Esophagus squamous epithelium (tissue), 5 donors: ENCODE measurements at regions not wholly inside any gene's neighbourhood (a gene's known extent, or its start where the extent isn't known, plus 50 kb on each side); places are given as distances from the start of the nearest gene placed in this dataset.

ENCODE experiments used
- DNase-seq: peaks from one replicate; lab custom pipeline; 2025; lab: John Stamatoyannopoulos, UW
- H3K27ac ChIP-seq, 4 donors: fragments of 200-600 bp; sonication (generic); one replicate each; pipeline ENCODE4 v1.5.1; 2016 to 2019; ENCODE audit warnings: mild to moderate bottlenecking in 1 of 4
- H3K27me3 ChIP-seq, 4 donors: fragments of 200-600 bp; sonication (generic); 1 replicate in 3 of 4; 2 replicates in 1 of 4; pipeline versions ENCODE4 v1.5.1 to v1.6.0; 2017 to 2021; ENCODE audit warnings: antibody characterized with exemption in 1 of 4
- H3K36me3 ChIP-seq, 3 donors: fragments of 200-600 bp; sonication (generic); one replicate each; pipeline ENCODE4 v1.5.1; 2016 to 2019
- H3K4me1 ChIP-seq, 3 donors: fragments of 200-600 bp; sonication (generic); one replicate each; pipeline ENCODE4 v1.5.1; 2017 to 2019
- H3K4me3 ChIP-seq, 4 donors: fragments of 200-600 bp; sonication (generic); 1 replicate in 3 of 4; 2 replicates in 1 of 4; pipeline ENCODE4 v1.5.1; 2016 to 2019; ENCODE audit warnings: mild to moderate bottlenecking in 2 of 4, moderate library complexity in 1 of 4
- H3K9me3 ChIP-seq, 3 donors: fragments of 200-600 bp; sonication (generic); one replicate each; pipeline ENCODE4 v1.5.1; 2016 to 2019
- POLR2A ChIP-seq, 4 donors: fragments of 450-650 bp; IDR thresholded peaks; one replicate each; pipeline ENCODE4 v1.6.1; 2017; ENCODE audit warnings: antibody characterized with exemption in 4 of 4, mild to moderate bottlenecking in 4 of 4, moderate library complexity in 3 of 4
- WGBS, 2 donors: methylation state at CpG; one replicate each; pipeline ENCODE4 v1.1.5; 2018; 5-methylcytosine and 5-hydroxymethylcytosine counted together
- intact Hi-C: fragments of 100-400 bp; cut with DNase I; formaldehyde crosslinking; loops from one replicate; pipeline ENCODE4 v1.15.0; 2022
- TF ChIP-seq, protein P1 (sequence below), 6 experiments: fragments of 450-650 bp in 4 of 6; fragments of 200-600 bp in 2 of 6; sonication (generic) in 2 of 6; IDR thresholded peaks; one replicate each; pipeline ENCODE4 v1.5.1; 2016 to 2019; ENCODE audit warnings: antibody characterized with exemption in 6 of 6, mild to moderate bottlenecking in 4 of 6, moderate library complexity in 4 of 6
- donor health status: DM: yes; HTN: yes; CAD: no.

DNA sequence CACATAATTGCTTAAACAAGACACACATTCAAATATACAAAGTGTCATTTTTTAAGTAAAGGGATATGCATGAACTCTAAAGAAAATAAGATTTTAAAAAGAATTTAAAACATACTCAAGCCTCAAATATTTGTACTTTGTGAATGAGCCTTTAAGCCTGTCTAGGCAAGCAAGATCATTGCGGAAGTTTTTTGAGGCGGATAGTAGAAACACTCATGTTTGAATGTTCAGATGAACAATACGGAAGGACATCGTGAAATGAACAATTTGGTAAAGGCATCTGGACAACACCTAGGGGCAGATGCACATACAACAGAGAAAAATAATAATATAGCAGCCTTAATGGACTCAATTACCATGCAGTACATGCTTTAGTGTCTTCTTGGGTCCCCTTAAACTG, 928.9 kb downstream of the TFAP2A start:
- TF ChIP-seq, protein P1, sequence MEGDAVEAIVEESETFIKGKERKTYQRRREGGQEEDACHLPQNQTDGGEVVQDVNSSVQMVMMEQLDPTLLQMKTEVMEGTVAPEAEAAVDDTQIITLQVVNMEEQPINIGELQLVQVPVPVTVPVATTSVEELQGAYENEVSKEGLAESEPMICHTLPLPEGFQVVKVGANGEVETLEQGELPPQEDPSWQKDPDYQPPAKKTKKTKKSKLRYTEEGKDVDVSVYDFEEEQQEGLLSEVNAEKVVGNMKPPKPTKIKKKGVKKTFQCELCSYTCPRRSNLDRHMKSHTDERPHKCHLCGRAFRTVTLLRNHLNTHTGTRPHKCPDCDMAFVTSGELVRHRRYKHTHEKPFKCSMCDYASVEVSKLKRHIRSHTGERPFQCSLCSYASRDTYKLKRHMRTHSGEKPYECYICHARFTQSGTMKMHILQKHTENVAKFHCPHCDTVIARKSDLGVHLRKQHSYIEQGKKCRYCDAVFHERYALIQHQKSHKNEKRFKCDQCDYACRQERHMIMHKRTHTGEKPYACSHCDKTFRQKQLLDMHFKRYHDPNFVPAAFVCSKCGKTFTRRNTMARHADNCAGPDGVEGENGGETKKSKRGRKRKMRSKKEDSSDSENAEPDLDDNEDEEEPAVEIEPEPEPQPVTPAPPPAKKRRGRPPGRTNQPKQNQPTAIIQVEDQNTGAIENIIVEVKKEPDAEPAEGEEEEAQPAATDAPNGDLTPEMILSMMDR (IDR thresholded peaks at IDR 0.05), result no peak
- TF ChIP-seq POLR2A (IDR thresholded peaks at IDR 0.05), result no peak
- no peak overlapping the region for H3K4me3 ChIP-seq
- H3K27ac ChIP-seq, result peak overlapping the region in 2 of 4 donors; percentile 24 to 47
- H3K36me3 ChIP-seq, result no peaks in the 10 kb centered on the region
- intact Hi-C loops, result no loop called here
- WGBS, 2 donors, result 44 to 45% methylated on average over 4 of the region's 4 CpGs
- H3K9me3 ChIP-seq, result no peaks in the 10 kb centered on the region
- no peak for DNase-seq
- peaks cover 3 to 56% (median 5%) of the 10 kb centered on the region in 3 donors for H3K4me1 ChIP-seq
- no peaks in the 10 kb centered on the region for H3K27me3 ChIP-seq

DNA sequence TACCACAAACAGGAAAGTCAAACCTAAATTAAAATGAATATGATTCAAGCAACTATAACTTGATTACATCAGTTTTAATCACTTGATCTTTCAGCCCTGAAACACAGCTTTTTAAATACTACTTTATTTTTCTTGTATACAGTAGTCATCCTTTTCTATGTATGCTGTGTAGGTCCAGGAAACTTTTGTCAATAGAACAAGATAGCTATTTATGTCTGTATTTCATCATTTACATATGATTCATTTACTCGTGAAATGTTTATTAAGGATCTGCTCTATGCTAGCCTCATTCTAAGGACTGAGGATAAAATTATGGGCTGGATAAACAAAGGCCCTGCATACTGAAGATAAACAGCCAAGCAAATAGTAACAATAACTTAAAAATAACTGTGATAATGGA, 930.2 kb downstream of the TFAP2A start:
- WGBS, 2 donors, result 25 to 29% methylated on average over 1 of the region's 1 CpG
- intact Hi-C loops, result no loop called here
- no peak for DNase-seq

DNA sequence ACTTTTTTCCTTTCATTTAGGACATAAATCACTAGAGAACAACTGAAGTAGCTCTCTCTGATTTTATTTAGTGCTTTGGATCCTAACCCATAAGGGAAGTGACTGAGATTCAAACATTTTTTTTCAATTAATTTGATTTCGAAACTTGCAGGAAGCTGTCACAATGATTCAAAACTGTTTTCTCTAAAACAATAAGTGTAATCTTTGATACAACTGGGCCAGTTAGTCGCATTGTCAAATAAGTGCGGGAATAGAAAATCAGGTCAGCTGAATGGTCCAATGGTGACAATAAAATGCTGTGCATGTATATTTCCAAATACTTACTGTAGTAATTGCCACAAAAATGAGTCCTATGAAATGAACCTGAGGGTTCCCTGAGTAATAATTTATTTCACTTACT, 930.8 kb downstream of the TFAP2A start:
- 44 to 61% methylated on average over 3 of the region's 3 CpGs for WGBS, 2 donors
- Histone ChIP-seq H3K27me3 (no peaks in the 10 kb centered on the region), H3K9me3 (no peaks in the 10 kb centered on the region), H3K36me3 (no peaks in the 10 kb centered on the region), H3K4me3 (no peak overlapping the region), H3K4me1 (peaks cover 3 to 56% (median 5%) of the 10 kb centered on the region in 3 donors), H3K27ac (no peak overlapping the region)
- TF ChIP-seq POLR2A (IDR thresholded peaks at IDR 0.05), result no peak
- TF ChIP-seq, protein P1 (IDR thresholded peaks at IDR 0.05), result no peak
- intact Hi-C loops, result no loop called here
- DNase-seq, result no peak

More for the DNA sequence above, 930.2 kb downstream of the TFAP2A start:
- Histone ChIP-seq H3K4me3 (no peak overlapping the region), H3K9me3 (no peaks in the 10 kb centered on the region), H3K27ac (no peak overlapping the region), H3K36me3 (no peaks in the 10 kb centered on the region), H3K27me3 (no peaks in the 10 kb centered on the region), H3K4me1 (peaks cover 3 to 56% (median 5%) of the 10 kb centered on the region in 3 donors)
- no peak for TF ChIP-seq POLR2A (IDR thresholded peaks at IDR 0.05)
- TF ChIP-seq, protein P1 (IDR thresholded peaks at IDR 0.05), result no peak

DNA sequence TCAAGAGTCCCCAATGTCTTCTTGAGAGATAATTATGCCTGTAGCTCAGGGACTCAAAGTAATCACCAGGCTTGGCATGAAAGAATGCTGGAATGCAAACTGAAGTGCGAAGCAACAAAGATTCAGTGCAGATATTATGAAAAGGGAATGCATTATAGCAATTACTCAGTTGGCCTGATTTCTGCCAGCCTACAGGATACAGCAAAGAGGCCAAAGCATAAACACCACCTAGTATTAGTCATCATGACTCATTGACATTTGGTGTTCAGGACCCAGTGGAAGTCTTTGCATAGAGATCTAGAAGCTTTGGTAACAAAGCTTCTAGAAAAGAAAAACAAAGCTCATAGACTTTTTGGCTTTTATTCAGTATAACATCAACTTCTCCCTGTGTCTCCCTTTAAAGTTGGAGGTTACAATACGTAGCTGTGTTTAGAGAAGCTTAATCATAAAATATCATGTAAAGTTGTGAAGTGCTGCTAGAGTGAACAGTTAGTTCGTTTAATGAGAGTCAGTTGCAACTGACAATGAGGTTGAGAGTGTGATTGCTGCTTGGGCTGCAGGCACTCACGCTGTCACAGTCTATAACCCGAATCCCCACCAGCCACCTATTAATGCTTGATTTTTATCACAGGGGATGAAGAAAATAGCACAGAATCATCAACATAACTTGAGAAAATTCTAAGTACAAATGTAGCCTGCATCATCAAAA, 932.7 kb downstream of the TFAP2A start:
- Histone ChIP-seq H3K36me3 (no peaks in the 10 kb centered on the region), H3K9me3 (no peaks in the 10 kb centered on the region), H3K4me3 (no peak overlapping the region), H3K4me1 (peaks cover 3 to 56% (median 5%) of the 10 kb centered on the region in 3 donors), H3K27ac (peak overlapping the region in 3 of 4 donors; percentile 10 to 14 (median 13)), H3K27me3 (no peaks in the 10 kb centered on the region)
- DNase-seq, result no peak
- no peak for TF ChIP-seq POLR2A (IDR thresholded peaks at IDR 0.05)
- TF ChIP-seq, protein P1 (IDR thresholded peaks at IDR 0.05), result no peak
- WGBS, 2 donors, result 26 to 40% methylated on average over 5 of the region's 5 CpGs
- intact Hi-C loops, result no loop called here

DNA sequence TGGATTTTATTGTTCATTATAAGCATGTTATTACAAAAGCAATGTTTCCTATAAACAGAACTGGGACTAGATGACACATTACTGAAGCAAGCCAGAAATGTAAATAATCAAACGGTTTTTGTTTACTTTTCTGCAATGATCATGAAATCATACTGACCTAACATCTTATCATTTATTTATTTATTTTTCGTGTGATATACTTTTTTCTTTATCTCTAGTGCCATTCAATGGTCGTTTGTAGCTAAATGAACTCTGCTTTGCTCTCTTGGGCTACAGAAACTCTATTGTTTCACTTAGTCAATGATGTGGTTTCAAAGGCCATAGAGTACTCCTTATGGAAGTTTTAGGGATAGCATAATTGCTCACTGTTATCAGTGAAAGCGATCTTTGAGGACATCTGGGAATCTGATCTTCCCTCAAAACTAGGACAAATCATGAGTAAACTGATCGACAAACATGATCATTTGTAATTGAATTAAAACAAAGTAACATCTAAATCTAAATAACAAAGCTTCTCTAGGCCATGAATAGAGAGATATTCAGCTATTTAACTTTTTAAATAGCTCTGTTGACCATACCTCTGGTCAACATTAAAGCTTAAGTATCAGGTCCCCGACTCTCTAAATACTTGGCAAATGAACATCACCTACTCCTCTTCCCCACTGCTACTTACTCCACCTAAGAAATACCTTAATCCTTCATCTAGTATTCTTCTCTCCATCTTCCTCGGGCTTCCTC, 933.4 kb downstream of the TFAP2A start:
- Histone ChIP-seq H3K4me1 (peaks cover 3 to 48% (median 5%) of the 10 kb centered on the region in 3 donors), H3K9me3 (no peaks in the 10 kb centered on the region), H3K36me3 (no peaks in the 10 kb centered on the region), H3K4me3 (no peak overlapping the region), H3K27me3 (no peaks in the 10 kb centered on the region), H3K27ac (peak overlapping the region in 1 of 4 donors; percentile 10)
- DNase-seq, result no peak
- 38% methylated on average over 7 of the region's 7 CpGs for WGBS, 2 donors
- TF ChIP-seq, protein P1 (IDR thresholded peaks at IDR 0.05), result no peak
- no peak for TF ChIP-seq POLR2A (IDR thresholded peaks at IDR 0.05)
- intact Hi-C loops, result no loop called here
